Effector memory CD4-positive, alpha-beta T cell (primary cell): ENCODE measurements at regions not wholly inside any gene's neighbourhood (a gene's known extent, or its start where the extent isn't known, plus 50 kb on each side); places are given as distances from the start of the nearest gene placed in this dataset.

Experiments
- DNase-seq, 3 donors: peaks; one replicate each; pipeline ENCODE4 v3.0.0-alpha.2; 2020
- H3K27ac ChIP-seq: 2 replicates; pipeline ENCODE4 v1.7.0; 2013; ENCODE audit warnings: mild to moderate bottlenecking, low read length, moderate library complexity; ENCODE audit not compliant: insufficient read depth, poor library complexity, severe bottlenecking
- H3K27me3 ChIP-seq: replicated peaks from 2 replicates; pipeline ENCODE4 v1.7.0; 2013; ENCODE audit warnings: mild to moderate bottlenecking, low read length; ENCODE audit not compliant: insufficient read depth, control insufficient read depth, poor library complexity, severe bottlenecking
- H3K36me3 ChIP-seq: 2 replicates; pipeline ENCODE4 v1.7.0; 2013; ENCODE audit warnings: mild to moderate bottlenecking, low read length, moderate library complexity; ENCODE audit not compliant: control insufficient read depth, insufficient read depth
- H3K4me1 ChIP-seq: 2 replicates; pipeline ENCODE4 v1.7.0; 2013; ENCODE audit warnings: low read length, mild to moderate bottlenecking; ENCODE audit not compliant: control insufficient read depth, insufficient read depth, poor library complexity, severe bottlenecking
- H3K4me3 ChIP-seq: 2 replicates; pipeline ENCODE4 v1.7.0; 2013; ENCODE audit warnings: low read length, low read depth, mild to moderate bottlenecking; ENCODE audit not compliant: insufficient read depth, poor library complexity, severe bottlenecking
- H3K9me3 ChIP-seq: 2 replicates; pipeline ENCODE4 v1.7.0; 2013; ENCODE audit warnings: mild to moderate bottlenecking, low read length, moderate library complexity; ENCODE audit not compliant: control insufficient read depth

DNA sequence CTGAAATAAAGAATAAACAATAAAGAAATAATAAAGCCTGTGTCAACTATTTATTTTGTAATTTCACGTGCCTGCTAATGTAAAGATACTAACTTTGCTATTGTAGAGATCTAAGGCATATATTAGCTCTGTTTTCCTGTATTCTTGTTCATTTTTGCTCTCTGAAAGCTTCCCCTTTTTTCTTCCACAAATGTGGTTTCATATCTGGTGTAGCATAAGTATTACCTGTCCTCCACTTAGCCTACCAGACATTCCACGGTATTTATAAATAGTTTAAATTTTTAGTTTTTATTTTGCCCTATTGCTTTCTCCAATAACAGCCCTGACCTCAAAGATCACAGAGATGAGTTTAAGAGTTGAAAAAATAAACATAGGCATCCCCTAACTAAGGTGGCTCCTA lies 92.6 kb upstream of the ATP2B1 start:
- Histone ChIP-seq H3K9me3 (no peaks in the 10 kb centered on the region), H3K27ac (no peak overlapping the region), H3K4me3 (no peak overlapping the region), H3K36me3 (no peaks in the 10 kb centered on the region), H3K4me1 (no peaks in the 10 kb centered on the region), H3K27me3 (no peaks in the 10 kb centered on the region)
- no peak for DNase-seq

DNA sequence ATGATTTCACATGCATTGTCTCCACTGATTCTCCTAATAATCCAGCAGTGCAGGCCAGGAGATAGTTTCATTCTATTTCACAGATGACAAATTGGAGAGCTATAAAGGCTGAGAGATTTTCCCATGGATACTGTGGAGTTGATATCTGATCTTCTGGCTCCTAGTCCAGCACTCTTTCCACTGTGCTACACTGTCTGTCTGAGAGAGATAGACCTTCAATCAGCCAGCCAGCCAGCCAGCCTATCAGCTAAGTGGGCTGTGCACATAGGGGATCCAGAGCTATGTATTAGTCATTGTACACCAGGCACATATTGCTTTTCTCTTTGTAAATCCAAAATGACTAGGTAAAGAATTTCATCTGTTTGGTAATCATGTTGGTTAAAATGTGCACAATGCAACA lies 91.8 kb upstream of the ATP2B1 start:
- no peak overlapping the region for H3K4me3 ChIP-seq
- H3K36me3 ChIP-seq = no peaks in the 10 kb centered on the region
- DNase-seq = no peak
- H3K9me3 ChIP-seq = no peaks in the 10 kb centered on the region
- H3K27ac ChIP-seq = no peak overlapping the region
- no peaks in the 10 kb centered on the region for H3K4me1 ChIP-seq
- no peaks in the 10 kb centered on the region for H3K27me3 ChIP-seq

DNA sequence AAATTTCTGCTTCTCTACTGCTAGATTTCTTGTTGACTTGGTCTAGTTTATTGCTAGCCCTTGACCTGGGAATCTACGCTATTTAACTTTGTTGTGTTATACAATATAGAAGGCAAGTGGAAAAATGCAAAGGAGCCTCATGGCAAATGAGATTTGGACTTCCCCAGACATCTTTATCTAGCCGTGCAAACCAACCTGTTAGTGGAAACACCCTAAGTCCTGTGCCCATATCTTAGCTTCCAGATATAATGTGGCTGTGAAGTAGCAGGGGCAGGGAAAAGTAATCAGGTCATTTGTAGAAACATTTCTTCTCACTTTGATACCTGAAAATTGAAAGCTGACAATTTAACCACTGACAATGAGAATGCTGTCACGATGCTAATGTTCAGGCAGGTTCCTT lies 90.7 kb upstream of the ATP2B1 start:
- Histone ChIP-seq H3K9me3 (no peaks in the 10 kb centered on the region), H3K4me1 (no peaks in the 10 kb centered on the region), H3K36me3 (no peaks in the 10 kb centered on the region), H3K4me3 (no peak overlapping the region), H3K27ac (no peak overlapping the region), H3K27me3 (no peaks in the 10 kb centered on the region)
- no peak for DNase-seq

DNA sequence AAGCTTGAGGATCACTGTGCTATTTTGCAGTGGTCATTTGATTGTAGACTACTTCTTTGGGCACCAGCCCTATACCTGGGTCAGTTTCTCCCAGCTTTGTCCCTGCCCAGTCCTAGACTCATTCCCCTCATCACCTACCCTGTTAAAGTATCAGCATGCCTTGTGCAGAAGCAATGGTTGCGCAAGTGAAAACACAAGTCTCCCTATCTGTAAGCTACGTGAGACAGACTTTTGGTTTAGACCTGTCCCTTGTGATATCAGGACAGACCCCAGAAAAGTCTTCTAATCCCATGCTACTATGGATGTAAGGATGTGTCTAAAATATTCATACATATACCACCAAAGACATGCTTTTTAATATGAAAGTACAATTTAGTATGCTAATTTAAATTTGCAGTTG lies 88.8 kb upstream of the ATP2B1 start:
- no peaks in the 10 kb centered on the region for H3K36me3 ChIP-seq
- no peaks in the 10 kb centered on the region for H3K27me3 ChIP-seq
- no peak overlapping the region for H3K27ac ChIP-seq
- H3K4me1 ChIP-seq = no peaks in the 10 kb centered on the region
- no peak for DNase-seq
- H3K9me3 ChIP-seq = no peaks in the 10 kb centered on the region
- H3K4me3 ChIP-seq = no peak overlapping the region

DNA sequence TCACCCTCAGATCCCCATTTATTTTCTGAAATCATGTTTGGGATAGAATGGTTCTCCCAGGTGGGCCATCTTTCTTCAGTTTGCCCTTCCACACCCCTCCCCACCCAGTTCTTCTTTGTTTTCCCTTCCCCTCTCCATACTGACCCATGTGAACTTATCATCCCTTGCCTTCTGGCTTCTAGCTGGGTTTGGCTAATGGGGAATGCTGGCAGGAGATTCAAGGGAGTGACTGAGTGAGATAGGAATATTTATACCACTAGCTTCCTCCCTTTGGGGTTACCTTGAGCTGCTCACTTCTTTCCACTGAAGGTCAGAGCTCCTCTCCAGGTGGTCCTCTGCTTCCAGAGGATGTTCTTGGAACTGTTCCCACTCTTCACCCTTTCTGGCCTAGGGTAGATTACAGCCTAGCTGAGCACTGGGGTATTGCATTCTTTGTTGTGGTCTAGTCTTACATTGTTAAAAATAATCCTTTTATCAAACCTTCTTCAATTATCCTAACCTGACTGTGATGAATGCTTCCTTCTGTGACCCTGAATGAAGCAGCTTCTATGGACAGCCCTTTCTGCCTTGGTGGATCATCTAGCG lies 88.3 kb upstream of the ATP2B1 start:
- no peaks in the 10 kb centered on the region for H3K27me3 ChIP-seq
- H3K36me3 ChIP-seq = no peaks in the 10 kb centered on the region
- H3K27ac ChIP-seq = no peak overlapping the region
- no peaks in the 10 kb centered on the region for H3K9me3 ChIP-seq
- no peaks in the 10 kb centered on the region for H3K4me1 ChIP-seq
- DNase-seq = no peak
- no peak overlapping the region for H3K4me3 ChIP-seq

DNA sequence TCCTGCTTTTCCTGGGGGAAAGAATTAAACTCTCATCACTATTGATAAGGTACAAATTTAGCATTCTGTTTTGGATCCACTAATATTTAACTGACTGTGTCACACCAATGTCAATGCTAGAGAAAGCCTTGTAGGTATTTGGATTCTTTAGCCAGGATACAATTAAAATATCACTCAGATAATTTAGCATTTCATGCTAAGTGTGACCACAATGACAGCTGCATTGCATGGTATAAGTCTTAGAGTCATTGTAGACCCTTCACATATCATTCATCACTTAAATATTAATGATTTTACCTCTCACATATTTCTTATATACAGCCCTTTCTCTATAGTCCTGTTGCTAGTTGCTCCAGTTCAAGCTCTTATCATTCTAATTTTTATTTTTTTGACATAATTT lies 85.3 kb upstream of the ATP2B1 start:
- Histone ChIP-seq H3K36me3 (no peaks in the 10 kb centered on the region), H3K27ac (no peak overlapping the region), H3K4me3 (no peak overlapping the region), H3K9me3 (no peaks in the 10 kb centered on the region), H3K27me3 (no peaks in the 10 kb centered on the region), H3K4me1 (no peaks in the 10 kb centered on the region)
- no peak for DNase-seq

DNA sequence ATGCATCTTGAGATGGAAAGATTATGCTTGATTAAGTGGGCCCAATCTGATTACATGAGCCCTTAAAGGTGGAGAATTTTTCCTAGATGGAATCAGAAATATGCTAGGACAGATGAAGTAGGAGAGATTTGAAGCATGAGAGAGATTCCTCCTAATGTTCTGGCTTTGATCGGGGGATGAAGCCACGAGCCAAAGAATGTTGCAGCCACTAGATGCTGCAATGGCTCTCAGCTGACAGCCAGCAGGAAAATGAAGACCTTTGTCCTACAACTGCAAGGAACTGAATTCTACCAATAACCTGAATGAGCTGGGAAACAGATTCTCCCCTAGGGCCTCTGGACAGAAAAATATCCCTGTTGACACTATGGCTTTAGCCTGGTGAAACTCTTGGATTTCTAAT lies 82.6 kb upstream of the ATP2B1 start:
- no peak for DNase-seq
- Histone ChIP-seq H3K9me3 (no peaks in the 10 kb centered on the region), H3K4me3 (no peak overlapping the region), H3K27ac (no peak overlapping the region), H3K4me1 (no peaks in the 10 kb centered on the region), H3K36me3 (no peaks in the 10 kb centered on the region), H3K27me3 (no peaks in the 10 kb centered on the region)

DNA sequence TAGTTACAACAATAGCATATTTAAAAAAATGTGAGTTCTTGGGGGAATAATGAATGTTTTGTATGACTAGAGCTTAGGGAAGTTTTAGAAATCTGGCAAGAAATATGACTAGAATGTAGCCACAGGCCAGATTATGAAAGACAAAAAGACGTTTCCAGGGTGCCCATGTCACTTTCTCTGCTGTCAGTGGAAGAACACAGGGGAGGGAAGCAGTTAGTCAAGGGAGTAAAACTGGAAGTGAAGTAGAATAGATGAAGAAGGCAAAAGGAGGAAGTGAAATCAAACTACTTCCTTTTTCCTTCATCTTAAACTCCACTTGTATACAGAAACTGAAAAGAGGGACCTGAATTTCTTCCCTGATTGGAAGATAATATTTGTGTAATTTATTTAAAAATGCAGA lies 81.2 kb upstream of the ATP2B1 start:
- Histone ChIP-seq H3K4me3 (no peak overlapping the region), H3K36me3 (no peaks in the 10 kb centered on the region), H3K27me3 (no peaks in the 10 kb centered on the region), H3K9me3 (no peaks in the 10 kb centered on the region), H3K27ac (no peak overlapping the region), H3K4me1 (no peaks in the 10 kb centered on the region)
- DNase-seq = no peak

DNA sequence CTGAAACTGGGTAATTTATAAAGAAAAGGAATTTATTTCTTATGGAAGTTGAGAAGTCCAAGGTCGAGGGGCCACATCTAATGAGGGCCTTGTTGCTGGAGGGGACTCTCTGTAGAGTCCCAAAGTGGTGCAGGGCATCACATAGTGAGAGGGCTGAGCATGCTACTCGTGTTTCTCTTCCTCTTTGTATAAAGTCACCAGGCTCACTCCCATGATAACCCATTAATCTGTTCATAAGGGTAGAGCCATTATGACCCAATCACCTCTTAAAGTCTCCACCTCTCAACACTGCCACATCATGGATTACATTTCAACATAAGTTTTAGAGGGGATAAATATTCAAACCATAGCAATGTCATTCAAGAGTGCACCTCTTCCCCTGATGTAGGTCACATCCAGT lies 79.1 kb upstream of the ATP2B1 start:
- DNase-seq = no peak
- no peaks in the 10 kb centered on the region for H3K9me3 ChIP-seq
- H3K36me3 ChIP-seq = no peaks in the 10 kb centered on the region
- H3K4me1 ChIP-seq = no peaks in the 10 kb centered on the region
- no peaks in the 10 kb centered on the region for H3K27me3 ChIP-seq
- H3K4me3 ChIP-seq = no peak overlapping the region
- no peak overlapping the region for H3K27ac ChIP-seq

DNA sequence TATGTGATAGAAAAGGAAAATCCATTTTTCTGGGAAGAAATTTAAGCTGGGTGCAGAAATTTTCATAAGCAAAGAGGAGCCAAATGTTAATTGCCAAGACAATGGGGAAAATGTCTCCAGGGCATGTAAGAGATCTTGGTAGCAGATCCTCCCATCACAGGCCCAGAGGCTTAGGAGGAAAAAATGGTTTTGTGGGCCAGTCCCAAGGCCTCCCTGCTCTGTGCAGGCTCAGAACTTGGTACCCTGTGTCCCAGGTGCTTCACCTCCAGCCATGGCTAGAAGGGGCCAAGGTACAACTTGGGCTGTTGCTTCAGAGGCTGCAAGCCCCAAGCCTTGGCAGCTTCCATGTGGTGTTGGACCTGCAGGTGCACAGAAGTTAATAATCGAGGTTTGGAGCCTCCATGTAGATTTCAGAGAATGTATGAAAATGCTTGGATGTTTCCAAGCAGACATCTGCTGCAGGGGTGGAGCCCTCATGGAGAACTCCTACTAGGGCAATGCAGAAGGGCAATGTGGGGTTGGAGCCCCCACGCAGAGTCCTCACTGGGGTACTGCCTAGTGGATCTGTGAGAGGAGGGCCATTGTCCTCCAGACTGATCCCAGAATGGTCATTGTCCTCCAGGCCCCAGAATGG lies 77.7 kb upstream of the ATP2B1 start:
- DNase-seq = no peak
- Histone ChIP-seq H3K36me3 (no peaks in the 10 kb centered on the region), H3K4me1 (no peaks in the 10 kb centered on the region), H3K4me3 (no peak overlapping the region), H3K27me3 (no peaks in the 10 kb centered on the region), H3K9me3 (no peaks in the 10 kb centered on the region), H3K27ac (no peak overlapping the region)
